HEK293T (cell line): ENCODE measurements at regions not wholly inside any gene's neighbourhood (a gene's known extent, or its start where the extent isn't known, plus 50 kb on each side); places are given as distances from the start of the nearest gene placed in this dataset.

ENCODE experiments used
- ARNT ChIP-seq: fragments of 450-650 bp; IDR thresholded peaks from 2 replicates; pipeline ENCODE4 v1.6.1; 2017; ENCODE audit warnings: mild to moderate bottlenecking
- NFRKB ChIP-seq: fragments of 450-650 bp; IDR thresholded peaks from 2 replicates; pipeline ENCODE4 v1.6.1; 2016; ENCODE audit warnings: mild to moderate bottlenecking, moderate library complexity

DNA sequence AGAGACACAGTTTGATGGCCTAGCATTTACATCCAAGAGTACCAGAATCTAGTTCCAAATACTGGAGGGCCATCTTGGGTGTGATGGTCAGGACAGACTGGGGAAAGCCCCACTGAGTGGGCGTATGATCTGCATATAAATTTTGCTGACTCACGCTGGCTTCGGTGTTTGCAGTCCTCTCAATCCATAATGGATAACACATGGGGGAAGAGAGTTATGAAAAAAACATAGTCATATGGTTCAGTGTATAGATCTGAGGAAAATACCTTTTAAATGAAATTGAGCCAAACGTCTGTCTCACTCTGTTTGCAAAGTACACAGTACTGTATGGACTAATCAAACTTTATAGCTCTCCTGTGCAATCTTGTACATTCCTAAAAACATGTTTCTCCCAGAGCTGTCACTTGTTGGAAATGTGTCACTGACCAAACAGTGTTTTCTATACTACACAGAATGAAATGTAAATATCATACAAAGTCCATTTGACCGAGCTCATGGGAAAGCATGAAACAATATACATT lies 125.3 kb upstream of the THBS1 start:
- no peak for TF ChIP-seq ARNT
- TF ChIP-seq NFRKB: no peak
